Cardiac muscle cell (in vitro differentiated cells and primary cell): ENCODE measurements at regions not wholly inside any gene's neighbourhood (a gene's known extent, or its start where the extent isn't known, plus 50 kb on each side); places are given as distances from the start of the nearest gene placed in this dataset.

ENCODE experiments used
- DNase-seq, 2 donors: peaks; one replicate each; pipeline versions ENCODE4 v3.0.0 to v3.0.0-alpha.2; 2010 to 2017; ENCODE audit warnings: low read depth in 1 of 2, low spot score in 1 of 2
- H3K27ac ChIP-seq: fragments of 200-600 bp; sonication (generic); 2 replicates; pipeline ENCODE4 v1.5.1; 2016
- H3K27me3 ChIP-seq: fragments of 200-600 bp; sonication (generic); 2 replicates; pipeline ENCODE4 v1.6.0; 2016; ENCODE audit warnings: control low read depth
- H3K36me3 ChIP-seq: fragments of 200-600 bp; sonication (generic); 2 replicates; pipeline ENCODE4 v1.5.1; 2016; ENCODE audit warnings: control low read depth
- H3K4me1 ChIP-seq: fragments of 200-600 bp; sonication (generic); 2 replicates; pipeline ENCODE4 v1.8.1; 2017; ENCODE audit warnings: low read depth, mild to moderate bottlenecking, mixed run types
- H3K4me3 ChIP-seq: fragments of 200-600 bp; sonication (generic); 2 replicates; pipeline ENCODE4 v1.5.1; 2016; ENCODE audit warnings: mild to moderate bottlenecking
- H3K9me3 ChIP-seq: fragments of 200-600 bp; sonication (generic); 2 replicates; pipeline ENCODE4 v1.5.1; 2017; ENCODE audit warnings: low read depth, mild to moderate bottlenecking, control low read depth
- CTCF ChIP-seq: IDR thresholded peaks from 2 replicates; pipeline ENCODE4 v1.5.1; 2012; ENCODE audit warnings: low read depth, mild to moderate bottlenecking, low read length

DNA sequence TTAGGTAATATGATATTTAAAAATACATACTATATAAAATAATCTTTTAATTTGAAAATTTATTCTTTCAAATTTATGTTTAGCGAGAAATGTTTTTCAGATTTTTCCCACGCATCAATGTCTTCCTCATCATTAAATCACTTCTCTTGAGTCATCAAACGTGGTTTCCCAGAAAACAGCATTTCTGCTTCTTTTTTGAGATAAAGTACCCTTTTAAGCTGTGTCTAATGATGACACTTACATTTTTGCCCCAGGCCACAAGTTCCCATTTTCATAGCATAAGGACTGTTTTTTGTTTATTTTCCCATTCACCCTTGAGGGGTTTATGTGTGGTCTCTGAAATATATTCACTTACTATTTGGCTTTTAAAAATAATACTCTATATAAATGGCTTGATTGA, 139.0 kb upstream of the HS3ST3A1 start:
- H3K4me1 ChIP-seq, result no peaks in the 10 kb centered on the region

DNA sequence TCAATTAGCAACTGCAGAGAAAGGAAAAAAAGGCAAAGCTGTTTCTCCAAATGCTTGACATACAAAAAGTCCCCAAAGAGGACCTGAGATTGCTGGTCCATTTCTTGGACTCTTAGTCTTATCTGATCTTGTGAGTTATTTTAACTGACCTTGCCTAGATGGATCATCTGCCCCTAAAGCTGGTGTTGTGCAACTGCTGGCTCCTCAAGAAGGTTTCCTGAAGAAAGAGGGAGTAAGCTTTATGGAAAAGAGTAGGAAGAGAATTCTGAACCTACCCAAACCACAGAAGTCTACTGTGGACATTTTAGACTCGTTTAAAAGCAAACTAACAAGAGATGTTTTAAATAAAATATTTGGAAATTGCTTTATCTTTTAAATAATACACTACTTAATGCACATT, 140.0 kb upstream of the HS3ST3A1 start:
- no peak for TF ChIP-seq CTCF
- H3K4me3 ChIP-seq, result no peak overlapping the region
- H3K27ac ChIP-seq, result no peak overlapping the region
- peaks cover 24% of the 10 kb centered on the region for H3K27me3 ChIP-seq
- no peak for DNase-seq
- peaks cover 7% of the 10 kb centered on the region for H3K4me1 ChIP-seq
- no peaks in the 10 kb centered on the region for H3K36me3 ChIP-seq
- no peaks in the 10 kb centered on the region for H3K9me3 ChIP-seq

More for the DNA sequence above, 139.0 kb upstream of the HS3ST3A1 start:
- no peak overlapping the region for H3K4me3 ChIP-seq
- no peak for TF ChIP-seq CTCF
- no peaks in the 10 kb centered on the region for H3K36me3 ChIP-seq
- no peaks in the 10 kb centered on the region for H3K9me3 ChIP-seq
- peaks cover 24% of the 10 kb centered on the region for H3K27me3 ChIP-seq
- no peak overlapping the region for H3K27ac ChIP-seq
- peak in 1 of 2 donors; percentile 8 for DNase-seq

DNA sequence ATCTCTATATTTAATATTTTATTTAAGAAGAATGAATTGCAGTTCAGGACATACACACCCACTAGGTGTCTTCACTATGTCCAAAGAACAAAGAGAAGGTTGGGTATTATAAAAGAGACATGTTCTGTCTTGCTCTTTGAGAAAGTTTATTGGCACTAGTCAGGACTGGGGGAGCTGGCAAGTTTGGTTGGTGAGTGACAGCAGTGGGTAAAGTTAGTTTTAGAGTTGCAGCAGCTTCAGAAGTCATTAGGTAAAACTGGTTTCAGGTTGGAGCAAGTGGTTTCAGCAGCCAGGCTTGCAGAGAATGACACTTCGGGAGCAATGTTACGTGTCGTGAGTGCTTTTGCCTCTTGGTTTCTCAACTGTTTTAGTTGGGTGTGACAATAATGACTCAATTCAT, 142.2 kb upstream of the HS3ST3A1 start:
- no peak for TF ChIP-seq CTCF
- H3K4me3 ChIP-seq, result no peak overlapping the region
- no peak overlapping the region for H3K27ac ChIP-seq
- H3K27me3 ChIP-seq, result peaks cover 24% of the 10 kb centered on the region
- H3K36me3 ChIP-seq, result no peaks in the 10 kb centered on the region
- no peak for DNase-seq
- peaks cover 11% of the 10 kb centered on the region for H3K4me1 ChIP-seq
- H3K9me3 ChIP-seq, result no peaks in the 10 kb centered on the region

GRCh38 chr17:13746404-13746803, 144.7 kb upstream of the HS3ST3A1 start:
- peak; percentile 20 to 75 for DNase-seq
- H3K36me3 ChIP-seq, result no peaks in the 10 kb centered on the region
- H3K4me1 ChIP-seq, result peaks cover 33% of the 10 kb centered on the region
- H3K27ac ChIP-seq, result no peak overlapping the region
- no peak for TF ChIP-seq CTCF
- H3K4me3 ChIP-seq, result no peak overlapping the region
- peaks cover 3% of the 10 kb centered on the region for H3K27me3 ChIP-seq
- H3K9me3 ChIP-seq, result no peaks in the 10 kb centered on the region

- TF ChIP-seq CTCF, result no peak
These were observed 147.6 kb upstream of the HS3ST3A1 start for GRCh38 chr17:13749166-13749890.

More at GRCh38 chr17:13749166-13749890, 147.6 kb upstream of the HS3ST3A1 start:
- Histone ChIP-seq H3K36me3 (no peaks in the 10 kb centered on the region), H3K4me1 (peaks cover 52% of the 10 kb centered on the region), H3K4me3 (no peak overlapping the region), H3K27ac (no peak overlapping the region), H3K9me3 (no peaks in the 10 kb centered on the region), H3K27me3 (no peaks in the 10 kb centered on the region)
- peak in 1 of 2 donors; percentile 21 for DNase-seq
